ENCODE measurements at regions not wholly inside any gene's neighbourhood (a gene's known extent, or its start where the extent isn't known, plus 50 kb on each side); places are given as distances from the start of the nearest gene placed in this dataset.
"Not testable (repeated sequence)": the region's sequence is repeated elsewhere in the genome, so short reads cannot be mapped to it uniquely, and the experiment has no call there.

GRCh38 chr3:13766128-13766527 is 113.7 kb downstream of the WNT7A start:
- no peaks in the 10 kb centered on the region for H3K4me1 Mint-ChIP-seq
- no peak overlapping the region for H3K4me3 Mint-ChIP-seq
- peaks cover 3% of the 10 kb centered on the region for H3K9me3 Mint-ChIP-seq
- H3K36me3 Mint-ChIP-seq = no peaks in the 10 kb centered on the region
- H3K27ac Mint-ChIP-seq = no peak overlapping the region
- H3K27me3 Mint-ChIP-seq = peaks cover 26% of the 10 kb centered on the region
- ATAC-seq = no peak

GRCh38 chr3:13764161-13764560 is 115.7 kb downstream of the WNT7A start:
- peaks cover 3% of the 10 kb centered on the region for H3K9me3 Mint-ChIP-seq
- no peaks in the 10 kb centered on the region for H3K4me1 Mint-ChIP-seq
- H3K4me3 Mint-ChIP-seq = no peak overlapping the region
- ATAC-seq = no peak
- no peak overlapping the region for H3K27ac Mint-ChIP-seq
- H3K36me3 Mint-ChIP-seq = no peaks in the 10 kb centered on the region
- H3K27me3 Mint-ChIP-seq = peaks cover 29% of the 10 kb centered on the region

- Mint-ChIP-seq H3K27me3 (peaks cover 35% of the 10 kb centered on the region), H3K36me3 (no peaks in the 10 kb centered on the region), H3K9me3 (peaks cover 3% of the 10 kb centered on the region), H3K27ac (no peak overlapping the region), H3K4me3 (no peak overlapping the region), H3K4me1 (no peaks in the 10 kb centered on the region)
- no peak for ATAC-seq
Observed at GRCh38 chr3:13762906-13763305, 117.0 kb downstream of the WNT7A start.

GRCh38 chr3:13750731-13751130 is 129.1 kb downstream of the WNT7A start:
- H3K9me3 Mint-ChIP-seq = peaks cover 1% of the 10 kb centered on the region

GRCh38 chr3:13750215-13750614 is 129.7 kb downstream of the WNT7A start:
- H3K36me3 Mint-ChIP-seq = no peaks in the 10 kb centered on the region
- H3K4me1 Mint-ChIP-seq = no peaks in the 10 kb centered on the region
- H3K27me3 Mint-ChIP-seq = peaks cover 42% of the 10 kb centered on the region
- ATAC-seq = no peak
- no peak overlapping the region for H3K4me3 Mint-ChIP-seq
- H3K9me3 Mint-ChIP-seq = no peaks in the 10 kb centered on the region
- no peak overlapping the region for H3K27ac Mint-ChIP-seq

More at GRCh38 chr3:13750731-13751130, 129.1 kb downstream of the WNT7A start:
- no peaks in the 10 kb centered on the region for H3K4me1 Mint-ChIP-seq
- H3K27ac Mint-ChIP-seq = no peak overlapping the region
- no peaks in the 10 kb centered on the region for H3K36me3 Mint-ChIP-seq
- ATAC-seq = no peak
- no peak overlapping the region for H3K4me3 Mint-ChIP-seq
- H3K27me3 Mint-ChIP-seq = peaks cover 42% of the 10 kb centered on the region

- Mint-ChIP-seq H3K36me3 (no peaks in the 10 kb centered on the region), H3K4me3 (no peak overlapping the region), H3K4me1 (no peaks in the 10 kb centered on the region), H3K9me3 (peaks cover under 1% of the 10 kb centered on the region), H3K27ac (no peak overlapping the region), H3K27me3 (peaks cover 42% of the 10 kb centered on the region)
- ATAC-seq = no peak
Observed at GRCh38 chr3:13749063-13749764, 130.7 kb downstream of the WNT7A start.

GRCh38 chr3:13748276-13748879 is 131.5 kb downstream of the WNT7A start:
- Mint-ChIP-seq H3K9me3 (peaks cover 5% of the 10 kb centered on the region), H3K4me3 (no peak overlapping the region), H3K4me1 (no peaks in the 10 kb centered on the region), H3K27ac (no peak overlapping the region), H3K27me3 (peaks cover 42% of the 10 kb centered on the region), H3K36me3 (no peaks in the 10 kb centered on the region)
- ATAC-seq = no peak

GRCh38 chr3:13747627-13748026 is 132.2 kb downstream of the WNT7A start:
- ATAC-seq = peak; percentile 31
- no peaks in the 10 kb centered on the region for H3K36me3 Mint-ChIP-seq
- no peaks in the 10 kb centered on the region for H3K4me1 Mint-ChIP-seq
- H3K9me3 Mint-ChIP-seq = peaks cover 11% of the 10 kb centered on the region
- H3K4me3 Mint-ChIP-seq = no peak overlapping the region
- H3K27me3 Mint-ChIP-seq = peaks cover 47% of the 10 kb centered on the region
- no peak overlapping the region for H3K27ac Mint-ChIP-seq

GRCh38 chr3:13746385-13746784 is 133.5 kb downstream of the WNT7A start:
- Mint-ChIP-seq H3K36me3 (peaks cover 8% of the 10 kb centered on the region), H3K27me3 (peaks cover 59% of the 10 kb centered on the region), H3K4me3 (no peak overlapping the region), H3K4me1 (no peaks in the 10 kb centered on the region), H3K27ac (no peak overlapping the region), H3K9me3 (peaks cover 18% of the 10 kb centered on the region)
- no peak for ATAC-seq

- H3K9me3 Mint-ChIP-seq = peaks cover 21% of the 10 kb centered on the region
- H3K4me3 Mint-ChIP-seq = no peak overlapping the region
- H3K27ac Mint-ChIP-seq = no peak overlapping the region
- H3K36me3 Mint-ChIP-seq = peaks cover 8% of the 10 kb centered on the region
- H3K27me3 Mint-ChIP-seq = peaks cover 67% of the 10 kb centered on the region
- no peak for ATAC-seq
- H3K4me1 Mint-ChIP-seq = no peaks in the 10 kb centered on the region
Observed at GRCh38 chr3:13745636-13746035, 134.2 kb downstream of the WNT7A start.

GRCh38 chr3:13740795-13741194 is 139.1 kb downstream of the WNT7A start:
- peaks cover 38% of the 10 kb centered on the region for H3K27me3 Mint-ChIP-seq
- H3K4me3 Mint-ChIP-seq = no peak overlapping the region
- H3K36me3 Mint-ChIP-seq = peaks cover 8% of the 10 kb centered on the region
- no peak overlapping the region for H3K27ac Mint-ChIP-seq
- H3K9me3 Mint-ChIP-seq = peaks cover 32% of the 10 kb centered on the region
- ATAC-seq = no peak
- no peaks in the 10 kb centered on the region for H3K4me1 Mint-ChIP-seq

GRCh38 chr3:13733726-13734125 is 146.1 kb downstream of the WNT7A start:
- not testable (repeated sequence) for H3K27ac Mint-ChIP-seq, H3K36me3 Mint-ChIP-seq, H3K4me3 Mint-ChIP-seq, H3K4me1 Mint-ChIP-seq, ATAC-seq
- H3K9me3 Mint-ChIP-seq = peaks cover 20% of the 10 kb centered on the region
- peaks cover 71% of the 10 kb centered on the region for H3K27me3 Mint-ChIP-seq

- H3K27me3 Mint-ChIP-seq = peaks cover 41% of the 10 kb centered on the region
- no peak overlapping the region for H3K4me3 Mint-ChIP-seq
Observed at GRCh38 chr3:13728487-13728886, 151.4 kb downstream of the WNT7A start.

GRCh38 chr3:13727890-13728289 is 152.0 kb downstream of the WNT7A start:
- ATAC-seq = no peak
- H3K9me3 Mint-ChIP-seq = peaks cover 6% of the 10 kb centered on the region
- no peaks in the 10 kb centered on the region for H3K36me3 Mint-ChIP-seq
- no peaks in the 10 kb centered on the region for H3K4me1 Mint-ChIP-seq
- peaks cover 35% of the 10 kb centered on the region for H3K27me3 Mint-ChIP-seq
- no peak overlapping the region for H3K4me3 Mint-ChIP-seq
- H3K27ac Mint-ChIP-seq = no peak overlapping the region

More at GRCh38 chr3:13728487-13728886, 151.4 kb downstream of the WNT7A start:
- H3K4me1 Mint-ChIP-seq = no peaks in the 10 kb centered on the region
- no peak overlapping the region for H3K27ac Mint-ChIP-seq
- no peak for ATAC-seq
- peaks cover 3% of the 10 kb centered on the region for H3K9me3 Mint-ChIP-seq
- no peaks in the 10 kb centered on the region for H3K36me3 Mint-ChIP-seq

GRCh38 chr3:13723676-13724207 is 156.1 kb downstream of the WNT7A start:
- no peaks in the 10 kb centered on the region for H3K36me3 Mint-ChIP-seq
- H3K4me3 Mint-ChIP-seq = no peak overlapping the region

GRCh38 chr3:13722178-13722577 is 157.7 kb downstream of the WNT7A start:
- H3K9me3 Mint-ChIP-seq = peaks cover 11% of the 10 kb centered on the region
- no peak overlapping the region for H3K27ac Mint-ChIP-seq

More at GRCh38 chr3:13723676-13724207, 156.1 kb downstream of the WNT7A start:
- peaks cover 11% of the 10 kb centered on the region for H3K9me3 Mint-ChIP-seq
- peaks cover 4% of the 10 kb centered on the region for H3K27me3 Mint-ChIP-seq
- no peak overlapping the region for H3K27ac Mint-ChIP-seq
- H3K4me1 Mint-ChIP-seq = no peaks in the 10 kb centered on the region
- ATAC-seq = no peak

More at GRCh38 chr3:13722178-13722577, 157.7 kb downstream of the WNT7A start:
- no peaks in the 10 kb centered on the region for H3K4me1 Mint-ChIP-seq
- no peak overlapping the region for H3K4me3 Mint-ChIP-seq
- no peaks in the 10 kb centered on the region for H3K27me3 Mint-ChIP-seq
- ATAC-seq = no peak
- no peaks in the 10 kb centered on the region for H3K36me3 Mint-ChIP-seq
